ENCODE measurements at regions not wholly inside any gene's neighbourhood (a gene's known extent, or its start where the extent isn't known, plus 50 kb on each side); places are given as distances from the start of the nearest gene placed in this dataset.

DNA sequence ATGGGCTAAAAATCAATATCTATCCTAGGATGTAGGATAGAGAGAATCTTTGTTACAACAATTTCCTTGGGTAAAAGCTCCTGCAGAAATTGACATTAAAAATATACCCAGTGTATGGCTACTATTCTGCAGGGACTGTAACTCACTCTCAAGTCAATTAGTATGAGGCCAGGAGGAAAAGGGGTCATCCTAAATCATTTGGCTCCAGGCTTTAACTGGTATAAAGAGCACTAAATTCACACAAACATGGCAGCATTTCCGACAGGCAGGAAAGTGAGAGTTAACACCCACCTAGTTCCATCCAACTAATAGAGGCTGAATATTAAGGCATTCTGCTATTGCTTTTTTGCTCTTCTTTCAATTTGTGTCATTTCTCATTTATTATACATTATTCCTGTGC is 218.6 kb upstream of the C1orf87 start:
- TF ChIP-seq, protein P1, sequence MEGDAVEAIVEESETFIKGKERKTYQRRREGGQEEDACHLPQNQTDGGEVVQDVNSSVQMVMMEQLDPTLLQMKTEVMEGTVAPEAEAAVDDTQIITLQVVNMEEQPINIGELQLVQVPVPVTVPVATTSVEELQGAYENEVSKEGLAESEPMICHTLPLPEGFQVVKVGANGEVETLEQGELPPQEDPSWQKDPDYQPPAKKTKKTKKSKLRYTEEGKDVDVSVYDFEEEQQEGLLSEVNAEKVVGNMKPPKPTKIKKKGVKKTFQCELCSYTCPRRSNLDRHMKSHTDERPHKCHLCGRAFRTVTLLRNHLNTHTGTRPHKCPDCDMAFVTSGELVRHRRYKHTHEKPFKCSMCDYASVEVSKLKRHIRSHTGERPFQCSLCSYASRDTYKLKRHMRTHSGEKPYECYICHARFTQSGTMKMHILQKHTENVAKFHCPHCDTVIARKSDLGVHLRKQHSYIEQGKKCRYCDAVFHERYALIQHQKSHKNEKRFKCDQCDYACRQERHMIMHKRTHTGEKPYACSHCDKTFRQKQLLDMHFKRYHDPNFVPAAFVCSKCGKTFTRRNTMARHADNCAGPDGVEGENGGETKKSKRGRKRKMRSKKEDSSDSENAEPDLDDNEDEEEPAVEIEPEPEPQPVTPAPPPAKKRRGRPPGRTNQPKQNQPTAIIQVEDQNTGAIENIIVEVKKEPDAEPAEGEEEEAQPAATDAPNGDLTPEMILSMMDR (IDR thresholded peaks at IDR 0.05) = no peak
- TF ChIP-seq POLR2A (IDR thresholded peaks at IDR 0.05) = no peak

Data from tibial nerve (tissue), 3 donors.